ENCODE measurements at regions not wholly inside any gene's neighbourhood (a gene's known extent, or its start where the extent isn't known, plus 50 kb on each side); places are given as distances from the start of the nearest gene placed in this dataset.

GRCh38 chr6:110537208-110538123, 61.1 kb upstream of the SLC22A16 start:
- peak; percentile 95 for DNase-seq

- DNase-seq, result peak; percentile 76
These were observed 58.5 kb upstream of the SLC22A16 start for GRCh38 chr6:110534731-110535492.

GRCh38 chr6:110532431-110532830, 56.0 kb upstream of the SLC22A16 start:
- DNase-seq, result no peak

- no peak for DNase-seq
These were observed 54.3 kb upstream of the SLC22A16 start for GRCh38 chr6:110530671-110531070.

- peak; percentile 45 for DNase-seq
These were observed 53.5 kb upstream of the SLC22A16 start for GRCh38 chr6:110529907-110530306.

GRCh38 chr6:110529355-110529754, 52.9 kb upstream of the SLC22A16 start:
- peak; percentile 55 for DNase-seq

GRCh38 chr6:110528930-110529325, 52.5 kb upstream of the SLC22A16 start:
- DNase-seq, result no peak

GRCh38 chr6:110528101-110528929, 51.9 kb upstream of the SLC22A16 start:
- DNase-seq, result peak; percentile 92

GRCh38 chr6:110527516-110527915, 51.1 kb upstream of the SLC22A16 start:
- no peak for DNase-seq

GRCh38 chr6:110526726-110527125, 50.3 kb upstream of the SLC22A16 start:
- DNase-seq, result no peak
